Smooth muscle cell (in vitro differentiated cells): ENCODE measurements at regions not wholly inside any gene's neighbourhood (a gene's known extent, or its start where the extent isn't known, plus 50 kb on each side); places are given as distances from the start of the nearest gene placed in this dataset.
"Not testable (repeated sequence)": the region's sequence is repeated elsewhere in the genome, so short reads cannot be mapped to it uniquely, and the experiment has no call there.

Source experiments
- DNase-seq: peaks from one replicate; lab custom pipeline; 2025; ENCODE audit not compliant: unreplicated experiment; lab: John Stamatoyannopoulos, UW
- H2AFZ ChIP-seq: fragments of 200-600 bp; sonication (generic); 2 replicates; pipeline ENCODE4 v1.6.0; 2016; ENCODE audit warnings: antibody characterized with exemption, low read depth, mild to moderate bottlenecking
- H3F3A ChIP-seq: fragments of 200-600 bp; sonication (generic); 2 replicates; pipeline ENCODE4 v1.6.0; 2017; ENCODE audit warnings: antibody characterized with exemption, low read depth
- H3K27ac ChIP-seq: fragments of 200-600 bp; sonication (generic); 2 replicates; pipeline ENCODE4 v1.5.1; 2016; ENCODE audit warnings: low read depth, mild to moderate bottlenecking
- H3K27me3 ChIP-seq: fragments of 200-600 bp; sonication (generic); 2 replicates; pipeline ENCODE4 v1.6.1; 2016; ENCODE audit warnings: low read depth, mild to moderate bottlenecking
- H3K36me3 ChIP-seq: fragments of 200-600 bp; sonication (generic); 2 replicates; pipeline ENCODE4 v1.5.1; 2016; ENCODE audit warnings: low read depth
- H3K4me1 ChIP-seq: fragments of 200-600 bp; sonication (generic); 2 replicates; pipeline ENCODE4 v1.5.1; 2016; ENCODE audit warnings: low read depth
- H3K4me2 ChIP-seq: fragments of 200-600 bp; sonication (generic); 2 replicates; pipeline ENCODE4 v1.6.0; 2016; ENCODE audit warnings: mild to moderate bottlenecking
- H3K4me3 ChIP-seq: fragments of 200-600 bp; sonication (generic); 2 replicates; pipeline ENCODE4 v1.5.1; 2016; ENCODE audit warnings: mild to moderate bottlenecking
- H3K79me2 ChIP-seq: fragments of 200-600 bp; sonication (generic); 2 replicates; pipeline ENCODE4 v1.6.0; 2016; ENCODE audit warnings: low read depth, mild to moderate bottlenecking
- H3K9ac ChIP-seq: fragments of 200-600 bp; sonication (generic); 2 replicates; pipeline ENCODE4 v1.6.0; 2016; ENCODE audit warnings: low read depth
- H3K9me3 ChIP-seq: fragments of 200-600 bp; sonication (generic); replicated peaks from 2 replicates; pipeline ENCODE4 v1.5.1; 2016; ENCODE audit warnings: low read depth
- H4K20me1 ChIP-seq: fragments of 200-600 bp; sonication (generic); 2 replicates; pipeline ENCODE4 v1.6.0; 2016; ENCODE audit warnings: low read depth
- CTCF ChIP-seq: fragments of 200-600 bp; sonication (generic); IDR thresholded peaks from 2 replicates; pipeline ENCODE4 v1.5.1; 2017; ENCODE audit warnings: borderline replicate concordance, mild to moderate bottlenecking, antibody characterized with exemption; ENCODE audit not compliant: insufficient read depth, poor library complexity, severe bottlenecking
- WGBS: methylation state at CpG from one replicate; pipeline ENCODE4 v1.1.7; 2016; ENCODE audit warnings: low lambda C conversion rate; 5-methylcytosine and 5-hydroxymethylcytosine counted together

- Histone ChIP-seq H3F3A (no peaks in the 10 kb centered on the region), H3K9ac (no peak overlapping the region), H3K9me3 (no peaks in the 10 kb centered on the region), H3K4me2 (no peak overlapping the region), H2AFZ (no peak overlapping the region), H4K20me1 (no peaks in the 10 kb centered on the region), H3K4me3 (no peak overlapping the region), H3K79me2 (no peaks in the 10 kb centered on the region), H3K36me3 (no peaks in the 10 kb centered on the region), H3K27ac (no peak overlapping the region), H3K4me1 (no peaks in the 10 kb centered on the region), H3K27me3 (no peaks in the 10 kb centered on the region)
- TF ChIP-seq CTCF, result no peak
- DNase-seq, result no peak
These were observed 269.2 kb downstream of the C7orf25 start for GRCh38 chr7:42642699-42643098.

- H3K4me3 ChIP-seq, result no peak overlapping the region
- H3K4me1 ChIP-seq, result no peaks in the 10 kb centered on the region
- DNase-seq, result no peak
- H4K20me1 ChIP-seq, result no peaks in the 10 kb centered on the region
- no peak overlapping the region for H3K27ac ChIP-seq
- no peaks in the 10 kb centered on the region for H3F3A ChIP-seq
- no peaks in the 10 kb centered on the region for H3K27me3 ChIP-seq
- peak; percentile 18 for TF ChIP-seq CTCF
- WGBS, result 82% methylated on average over 5 of the region's 5 CpGs
- no peaks in the 10 kb centered on the region for H3K36me3 ChIP-seq
- no peak overlapping the region for H2AFZ ChIP-seq
- no peaks in the 10 kb centered on the region for H3K9me3 ChIP-seq
- no peak overlapping the region for H3K9ac ChIP-seq
- no peaks in the 10 kb centered on the region for H3K79me2 ChIP-seq
- no peak overlapping the region for H3K4me2 ChIP-seq
These were observed 271.9 kb downstream of the C7orf25 start for GRCh38 chr7:42639930-42640329.

- H3K4me3 ChIP-seq, result not testable (repeated sequence)
These were observed 275.5 kb downstream of the C7orf25 start for GRCh38 chr7:42636380-42636779.

GRCh38 chr7:42628054-42628453, 283.8 kb downstream of the C7orf25 start:
- H2AFZ ChIP-seq, result no peak overlapping the region
- no peaks in the 10 kb centered on the region for H4K20me1 ChIP-seq
- no peak overlapping the region for H3K4me2 ChIP-seq
- no peak overlapping the region for H3K27ac ChIP-seq
- H3K27me3 ChIP-seq, result no peaks in the 10 kb centered on the region
- no peaks in the 10 kb centered on the region for H3K36me3 ChIP-seq
- H3F3A ChIP-seq, result no peaks in the 10 kb centered on the region
- DNase-seq, result no peak
- TF ChIP-seq CTCF, result no peak
- H3K79me2 ChIP-seq, result no peaks in the 10 kb centered on the region
- no peaks in the 10 kb centered on the region for H3K9me3 ChIP-seq
- H3K4me1 ChIP-seq, result no peaks in the 10 kb centered on the region
- H3K4me3 ChIP-seq, result no peak overlapping the region
- 18% methylated on average over 4 of the region's 4 CpGs for WGBS
- no peak overlapping the region for H3K9ac ChIP-seq

More at GRCh38 chr7:42636380-42636779, 275.5 kb downstream of the C7orf25 start:
- not testable (repeated sequence) for H4K20me1 ChIP-seq, H3K4me1 ChIP-seq, H3K4me2 ChIP-seq, H3K36me3 ChIP-seq, H3F3A ChIP-seq, H3K27me3 ChIP-seq, H3K9ac ChIP-seq, H3K79me2 ChIP-seq, H2AFZ ChIP-seq, DNase-seq, H3K9me3 ChIP-seq, H3K27ac ChIP-seq
- 92% methylated on average over 11 of the region's 11 CpGs for WGBS
